PC-9 (cell line): ENCODE measurements at regions not wholly inside any gene's neighbourhood (a gene's known extent, or its start where the extent isn't known, plus 50 kb on each side); places are given as distances from the start of the nearest gene placed in this dataset.

Experiments
- CTCF ChIP-seq: fragments of 200-600 bp; sonication (generic); conservative IDR thresholded peaks from 2 replicates; pipeline ENCODE4 v1.6.1; 2017; ENCODE audit warnings: mixed run types, antibody characterized with exemption, mild to moderate bottlenecking, moderate library complexity
- EZH2 ChIP-seq: fragments of 200-600 bp; sonication (generic); IDR thresholded peaks from 2 replicates; pipeline ENCODE4 v1.8.0; 2017; ENCODE audit warnings: antibody characterized with exemption, low read depth

- TF ChIP-seq CTCF (no peak), EZH2 (no peak)
Observed at GRCh38 chr20:6686171-6686570, 81.3 kb upstream of the BMP2 start.
